K562 (cell line): ENCODE measurements at regions not wholly inside any gene's neighbourhood (a gene's known extent, or its start where the extent isn't known, plus 50 kb on each side); places are given as distances from the start of the nearest gene placed in this dataset.

ENCODE experiments used
- CTCF ChIP-seq, 3 experiments: IDR thresholded peaks in 2 of 3; conservative IDR thresholded peaks in 1 of 3; 2 replicates each; pipeline ENCODE4 v1.5.1; 2011 to 2012; ENCODE audit warnings: low read length in 3 of 3, mild to moderate bottlenecking in 3 of 3, control low read depth in 2 of 3, improper control_type of control experiment in 1 of 3, inconsistent platforms in 1 of 3, low read depth in 1 of 3, mixed read lengths in 1 of 3, moderate library complexity in 1 of 3; ENCODE audit not compliant: insufficient read depth in 2 of 3
- E2F6 ChIP-seq, 2 experiments: IDR thresholded peaks; 2 replicates each; pipeline ENCODE4 v1.6.1; 2011; ENCODE audit warnings: borderline replicate concordance in 1 of 2, control low read depth in 1 of 2, low read depth in 1 of 2, low read length in 1 of 2, mild to moderate bottlenecking in 1 of 2, mixed read lengths in 1 of 2, moderate library complexity in 1 of 2; ENCODE audit not compliant: insufficient read depth in 1 of 2, insufficient read length in 1 of 2, poor library complexity in 1 of 2, severe bottlenecking in 1 of 2; ENCODE audit errors: extremely low read depth in 1 of 2
- E4F1 ChIP-seq: fragments of 250-450 bp; sonication (Bioruptor Pico); IDR thresholded peaks from 2 replicates; pipeline ENCODE4 v1.5.0; 2021; ENCODE audit warnings: mild to moderate bottlenecking, borderline replicate concordance
- HINFP ChIP-seq: fragments of 450-650 bp; conservative IDR thresholded peaks from 2 replicates; pipeline ENCODE4 v1.6.1; 2016; ENCODE audit warnings: missing genetic modification characterization, low read depth, mild to moderate bottlenecking, control low read depth, missing compliant biosample characterization
- MLX ChIP-seq, 2 experiments: fragments of 450-650 bp in 1 of 2; sonication (generic) in 1 of 2; formaldehyde crosslinking; conservative IDR thresholded peaks; 2 replicates each; pipeline versions ENCODE4 v1.4.0 to v1.8.1; 2020 to 2022; ENCODE audit warnings: mild to moderate bottlenecking in 1 of 2, missing genetic modification reagents in 1 of 2
- NR3C1 ChIP-seq: sonication (generic); formaldehyde crosslinking; IDR thresholded peaks from 2 replicates; pipeline ENCODE4 v1.8.1; 2022; ENCODE audit warnings: missing genetic modification reagents
- SIN3A ChIP-seq, 2 experiments: fragments of 150-350 bp in 1 of 2; IDR thresholded peaks; 2 replicates each; pipeline ENCODE4 v1.6.1; 2011 to 2016; ENCODE audit warnings: borderline replicate concordance in 2 of 2, low read depth in 2 of 2, low read length in 2 of 2, mild to moderate bottlenecking in 2 of 2, moderate library complexity in 2 of 2; ENCODE audit not compliant: control insufficient read depth in 1 of 2

- TF ChIP-seq HINFP (tag) (no peak), NR3C1 (no peak), E2F6 (IDR thresholded peaks at IDR 0.05; ENCODE audit: borderline replicate concordance in 1 of 2, extremely low read depth in 1 of 2, insufficient read depth in 1 of 2, insufficient read length in 1 of 2, low read depth in 1 of 2, low read length in 1 of 2, poor library complexity in 1 of 2, severe bottlenecking in 1 of 2) (no peak), CTCF (IDR thresholded peaks at IDR 0.05 in 2 of 3, conservative IDR thresholded peaks at IDR 0.05 in 1 of 3; ENCODE audit: insufficient read depth in 2 of 3, low read depth in 1 of 3, low read length in 3 of 3) (no peak), SIN3A (IDR thresholded peaks at IDR 0.05; ENCODE audit: borderline replicate concordance in 2 of 2, control insufficient read depth in 1 of 2, low read depth in 2 of 2, low read length in 2 of 2) (no peak), E4F1 (CRISPR knock-in tag) (no peak), MLX (CRISPR knock-in tag; conservative IDR thresholded peaks at IDR 0.05) (no peak)
Observed at GRCh38 chr7:67519171-67519570, 522.5 kb downstream of the TYW1 start.
